Activated CD8-positive, alpha-beta memory T cell treated with anti-CD3 and anti-CD28 coated beads, Interleukin-2, amount 50 U/mL, for 4 hours (primary cell): ENCODE measurements at regions not wholly inside any gene's neighbourhood (a gene's known extent, or its start where the extent isn't known, plus 50 kb on each side); places are given as distances from the start of the nearest gene placed in this dataset.
"Not testable (repeated sequence)": the region's sequence is repeated elsewhere in the genome, so short reads cannot be mapped to it uniquely, and the experiment has no call there.

Experiments
- DNase-seq: peaks from one replicate; pipeline ENCODE4 v3.0.0-alpha.2; 2020

GRCh38 chr1:224061436-224061835, 52.5 kb upstream of the FBXO28 start:
- no peak for DNase-seq

- DNase-seq = no peak
Observed at GRCh38 chr1:224059897-224060427, 53.9 kb upstream of the FBXO28 start.

GRCh38 chr1:224058303-224058702, 55.6 kb upstream of the FBXO28 start:
- DNase-seq = no peak

GRCh38 chr1:224057461-224058199, 56.3 kb upstream of the FBXO28 start:
- no peak for DNase-seq

GRCh38 chr1:224054611-224055010, 59.3 kb upstream of the FBXO28 start:
- no peak for DNase-seq

GRCh38 chr1:224054012-224054411, 59.9 kb upstream of the FBXO28 start:
- DNase-seq = no peak

GRCh38 chr1:224053456-224053855, 60.5 kb upstream of the FBXO28 start:
- DNase-seq = no peak

- no peak for DNase-seq
Observed at GRCh38 chr1:224052772-224053171, 61.1 kb upstream of the FBXO28 start.

GRCh38 chr1:224051782-224052181, 62.1 kb upstream of the FBXO28 start:
- DNase-seq = not testable (repeated sequence)

- DNase-seq = no peak
Observed at GRCh38 chr1:224051086-224051406, 62.9 kb upstream of the FBXO28 start.

- DNase-seq = no peak
Observed at GRCh38 chr1:224047538-224047937, 66.4 kb upstream of the FBXO28 start.

GRCh38 chr1:224045556-224045955, 68.4 kb upstream of the FBXO28 start:
- DNase-seq = no peak

- DNase-seq = no peak
Observed at GRCh38 chr1:224044420-224044819, 69.5 kb upstream of the FBXO28 start.

- no peak for DNase-seq
Observed at GRCh38 chr1:224042557-224043118, 71.3 kb upstream of the FBXO28 start.

GRCh38 chr1:224041032-224041431, 72.9 kb upstream of the FBXO28 start:
- DNase-seq = no peak

- DNase-seq = not testable (repeated sequence)
Observed at GRCh38 chr1:224040423-224040822, 73.5 kb upstream of the FBXO28 start.

- not testable (repeated sequence) for DNase-seq
Observed at GRCh38 chr1:224040006-224040405, 73.9 kb upstream of the FBXO28 start.

- not testable (repeated sequence) for DNase-seq
Observed at GRCh38 chr1:224038832-224039231, 75.1 kb upstream of the FBXO28 start.

- DNase-seq = not testable (repeated sequence)
Observed at GRCh38 chr1:224037362-224037761, 76.5 kb upstream of the FBXO28 start.

- not testable (repeated sequence) for DNase-seq
Observed at GRCh38 chr1:224032608-224033276, 81.2 kb upstream of the FBXO28 start.

- DNase-seq = not testable (repeated sequence)
Observed at GRCh38 chr1:224031986-224032385, 81.9 kb upstream of the FBXO28 start.

- not testable (repeated sequence) for DNase-seq
Observed at GRCh38 chr1:224030257-224030656, 83.7 kb upstream of the FBXO28 start.

- DNase-seq = not testable (repeated sequence)
Observed at GRCh38 chr1:224029286-224030025, 84.5 kb upstream of the FBXO28 start.
